Mesendoderm (in vitro differentiated cells): ENCODE measurements at regions not wholly inside any gene's neighbourhood (a gene's known extent, or its start where the extent isn't known, plus 50 kb on each side); places are given as distances from the start of the nearest gene placed in this dataset.

ENCODE experiments used
- DNase-seq: peaks from one replicate; pipeline ENCODE4 v3.0.0; 2013
- H2AK5ac ChIP-seq: 2 replicates; pipeline ENCODE4 v1.6.1; 2013; ENCODE audit warnings: low read length, inconsistent platforms
- H2BK120ac ChIP-seq: 2 replicates; pipeline ENCODE4 v1.6.1; 2013; ENCODE audit warnings: low read depth, mild to moderate bottlenecking, low read length, moderate library complexity, mixed read lengths
- H2BK15ac ChIP-seq: replicated peaks from 2 replicates; pipeline ENCODE4 v1.6.1; 2013; ENCODE audit warnings: low read depth, mild to moderate bottlenecking, moderate library complexity
- H2BK5ac ChIP-seq: 2 replicates; pipeline ENCODE4 v1.6.1; 2013; ENCODE audit warnings: low read length, inconsistent platforms
- H3K18ac ChIP-seq: 2 replicates; pipeline ENCODE4 v1.6.1; 2013; ENCODE audit warnings: mild to moderate bottlenecking, low read length, mixed read lengths
- H3K23ac ChIP-seq: one replicate; pipeline ENCODE4 v1.6.1; 2013; ENCODE audit warnings: low read length
- H3K27ac ChIP-seq: 2 replicates; pipeline ENCODE4 v1.5.1; 2013; ENCODE audit warnings: low read depth, mild to moderate bottlenecking, inconsistent platforms, low read length, moderate library complexity
- H3K27me3 ChIP-seq: 2 replicates; pipeline ENCODE4 v1.6.1; 2013; ENCODE audit warnings: low read length, control low read depth, mild to moderate bottlenecking, inconsistent platforms; ENCODE audit not compliant: insufficient read depth, poor library complexity
- H3K36me3 ChIP-seq: 2 replicates; pipeline ENCODE4 v1.6.1; 2013; ENCODE audit warnings: low read length, inconsistent platforms; ENCODE audit not compliant: control insufficient read depth, insufficient read depth
- H3K4ac ChIP-seq: one replicate; pipeline ENCODE4 v1.6.1; 2013; ENCODE audit warnings: low read depth, mild to moderate bottlenecking, low read length, moderate library complexity
- H3K4me1 ChIP-seq: 2 replicates; pipeline ENCODE4 v1.6.1; 2013; ENCODE audit warnings: low read depth, low read length, inconsistent platforms; ENCODE audit not compliant: control insufficient read depth
- H3K4me2 ChIP-seq: 2 replicates; pipeline ENCODE4 v1.6.1; 2013; ENCODE audit warnings: low read length
- H3K4me3 ChIP-seq: 2 replicates; pipeline ENCODE4 v1.5.1; 2013; ENCODE audit warnings: mild to moderate bottlenecking, low read length
- H3K56ac ChIP-seq: one replicate; pipeline ENCODE4 v1.6.1; 2013; ENCODE audit warnings: low read length
- H3K79me1 ChIP-seq: 2 replicates; pipeline ENCODE4 v1.6.1; 2013; ENCODE audit warnings: low read length, inconsistent platforms
- H3K79me2 ChIP-seq: 2 replicates; pipeline ENCODE4 v1.6.1; 2013; ENCODE audit warnings: mild to moderate bottlenecking, low read length; ENCODE audit not compliant: control insufficient read depth, insufficient read depth
- H3K9ac ChIP-seq: 2 replicates; pipeline ENCODE4 v1.6.1; 2013; ENCODE audit warnings: low read length, inconsistent platforms
- H4K5ac ChIP-seq: one replicate; pipeline ENCODE4 v1.6.1; 2013; ENCODE audit warnings: low read length
- H4K8ac ChIP-seq: one replicate; pipeline ENCODE4 v1.6.1; 2013; ENCODE audit warnings: low read depth, mild to moderate bottlenecking, control low read depth, low read length, moderate library complexity
- WGBS: extraction: QIAGEN DNeasy Blood & Tissue Kit; methylation state at CpG from one replicate; pipeline ENCODE4 v1.1.7; 2013; ENCODE audit warnings: low lambda C conversion rate, missing lambda C conversion rate; ENCODE audit not compliant: insufficient coverage; ENCODE audit errors: extremely low coverage; 5-methylcytosine and 5-hydroxymethylcytosine counted together

GRCh38 chr2:67667054-67667908 is 270.1 kb downstream of the ETAA1 start:
- Histone ChIP-seq H3K27me3 (no peaks in the 10 kb centered on the region), H3K4me3 (no peak overlapping the region), H2BK120ac (no peak overlapping the region), H3K18ac (no peak overlapping the region), H3K79me1 (no peaks in the 10 kb centered on the region), H3K36me3 (no peaks in the 10 kb centered on the region), H3K23ac (no peak overlapping the region), H3K4me1 (no peaks in the 10 kb centered on the region), H2AK5ac (no peak overlapping the region), H3K4me2 (no peak overlapping the region), H4K5ac (no peak overlapping the region), H3K27ac (no peak overlapping the region), H3K56ac (no peak overlapping the region), H4K8ac (no peak overlapping the region), H2BK5ac (no peak overlapping the region), H3K4ac (no peak overlapping the region), H3K79me2 (no peaks in the 10 kb centered on the region), H3K9ac (no peak overlapping the region), H2BK15ac (no peak overlapping the region)
- WGBS = no CpG with 5 or more reads among the region's 2 CpGs
- DNase-seq = no peak

GRCh38 chr2:67668538-67668937 is 271.4 kb downstream of the ETAA1 start:
- no peak overlapping the region for H3K9ac ChIP-seq
- no peak overlapping the region for H2BK5ac ChIP-seq
- H3K56ac ChIP-seq = no peak overlapping the region
- H3K79me1 ChIP-seq = no peaks in the 10 kb centered on the region
- no peaks in the 10 kb centered on the region for H3K27me3 ChIP-seq
- H3K27ac ChIP-seq = no peak overlapping the region
- no peak overlapping the region for H2BK15ac ChIP-seq
- no peak overlapping the region for H4K8ac ChIP-seq
- no peak overlapping the region for H3K4ac ChIP-seq
- DNase-seq = no peak
- H3K4me2 ChIP-seq = no peak overlapping the region
- no peaks in the 10 kb centered on the region for H3K36me3 ChIP-seq
- H3K4me1 ChIP-seq = no peaks in the 10 kb centered on the region
- H3K79me2 ChIP-seq = no peaks in the 10 kb centered on the region
- H2AK5ac ChIP-seq = no peak overlapping the region
- no peak overlapping the region for H4K5ac ChIP-seq
- no peak overlapping the region for H3K23ac ChIP-seq
- no peak overlapping the region for H2BK120ac ChIP-seq
- H3K18ac ChIP-seq = no peak overlapping the region
- H3K4me3 ChIP-seq = no peak overlapping the region

GRCh38 chr2:67669168-67669567 is 272.0 kb downstream of the ETAA1 start:
- Histone ChIP-seq H3K4me2 (no peak overlapping the region), H3K4me1 (no peaks in the 10 kb centered on the region), H4K5ac (no peak overlapping the region), H2AK5ac (no peak overlapping the region), H2BK5ac (no peak overlapping the region), H3K36me3 (no peaks in the 10 kb centered on the region), H3K9ac (no peak overlapping the region), H3K18ac (no peak overlapping the region), H3K4me3 (no peak overlapping the region), H3K79me2 (no peaks in the 10 kb centered on the region), H3K79me1 (no peaks in the 10 kb centered on the region), H2BK120ac (no peak overlapping the region), H3K27me3 (no peaks in the 10 kb centered on the region), H4K8ac (no peak overlapping the region), H3K4ac (no peak overlapping the region), H3K27ac (no peak overlapping the region), H3K56ac (no peak overlapping the region), H2BK15ac (no peak overlapping the region), H3K23ac (no peak overlapping the region)
- WGBS = no CpG with 5 or more reads among the region's 3 CpGs
- no peak for DNase-seq

- Histone ChIP-seq H3K79me1 (no peaks in the 10 kb centered on the region), H3K4ac (no peak overlapping the region), H3K9ac (no peak overlapping the region), H2BK15ac (no peak overlapping the region), H4K8ac (no peak overlapping the region), H2AK5ac (no peak overlapping the region), H4K5ac (no peak overlapping the region), H3K4me2 (no peak overlapping the region), H3K4me1 (no peaks in the 10 kb centered on the region), H3K36me3 (no peaks in the 10 kb centered on the region), H2BK120ac (no peak overlapping the region), H3K27ac (no peak overlapping the region), H3K27me3 (no peaks in the 10 kb centered on the region), H3K79me2 (no peaks in the 10 kb centered on the region), H3K56ac (no peak overlapping the region), H3K18ac (no peak overlapping the region), H2BK5ac (no peak overlapping the region), H3K4me3 (no peak overlapping the region), H3K23ac (no peak overlapping the region)
- DNase-seq = no peak
- no CpG with 5 or more reads among the region's 5 CpGs for WGBS
Measured at GRCh38 chr2:67669766-67670165, 272.6 kb downstream of the ETAA1 start.

GRCh38 chr2:67670747-67671183 is 273.6 kb downstream of the ETAA1 start:
- no peaks in the 10 kb centered on the region for H3K79me1 ChIP-seq
- H3K27me3 ChIP-seq = no peaks in the 10 kb centered on the region
- H3K4ac ChIP-seq = no peak overlapping the region
- no peak overlapping the region for H3K4me2 ChIP-seq
- H3K4me3 ChIP-seq = no peak overlapping the region
- no peak overlapping the region for H3K18ac ChIP-seq
- H3K23ac ChIP-seq = no peak overlapping the region
- H3K36me3 ChIP-seq = no peaks in the 10 kb centered on the region
- WGBS = no CpG with 5 or more reads among the region's 6 CpGs
- H2BK15ac ChIP-seq = no peak overlapping the region
- no peaks in the 10 kb centered on the region for H3K4me1 ChIP-seq
- H3K27ac ChIP-seq = no peak overlapping the region
- H3K79me2 ChIP-seq = no peaks in the 10 kb centered on the region
- no peak overlapping the region for H2BK120ac ChIP-seq
- H2BK5ac ChIP-seq = no peak overlapping the region
- H2AK5ac ChIP-seq = no peak overlapping the region
- no peak overlapping the region for H4K8ac ChIP-seq
- H3K56ac ChIP-seq = no peak overlapping the region
- H4K5ac ChIP-seq = no peak overlapping the region
- H3K9ac ChIP-seq = no peak overlapping the region
- no peak for DNase-seq
